ENCODE measurements at regions not wholly inside any gene's neighbourhood (a gene's known extent, or its start where the extent isn't known, plus 50 kb on each side); places are given as distances from the start of the nearest gene placed in this dataset.

GRCh38 chr2:122205641-122206040 lies 450.2 kb downstream of the TSN start:
- no peak for TF ChIP-seq EZH2 (IDR thresholded peaks at IDR 0.05; ENCODE audit: insufficient read depth, poor library complexity, severe bottlenecking)
- no peak for TF ChIP-seq EZH2phosphoT487 (IDR thresholded peaks at IDR 0.05; ENCODE audit: insufficient read depth, low read depth)
